Inflammatory macrophage treated with lipopolysaccharide for 1 hour (primary cell): ENCODE measurements at regions not wholly inside any gene's neighbourhood (a gene's known extent, or its start where the extent isn't known, plus 50 kb on each side); places are given as distances from the start of the nearest gene placed in this dataset.
"Not testable (repeated sequence)": the region's sequence is repeated elsewhere in the genome, so short reads cannot be mapped to it uniquely, and the experiment has no call there.

ENCODE experiments used
- DNase-seq, 2 donors: peaks; one replicate each; pipeline ENCODE4 v3.0.0-alpha.2; 2020 to 2022

DNA sequence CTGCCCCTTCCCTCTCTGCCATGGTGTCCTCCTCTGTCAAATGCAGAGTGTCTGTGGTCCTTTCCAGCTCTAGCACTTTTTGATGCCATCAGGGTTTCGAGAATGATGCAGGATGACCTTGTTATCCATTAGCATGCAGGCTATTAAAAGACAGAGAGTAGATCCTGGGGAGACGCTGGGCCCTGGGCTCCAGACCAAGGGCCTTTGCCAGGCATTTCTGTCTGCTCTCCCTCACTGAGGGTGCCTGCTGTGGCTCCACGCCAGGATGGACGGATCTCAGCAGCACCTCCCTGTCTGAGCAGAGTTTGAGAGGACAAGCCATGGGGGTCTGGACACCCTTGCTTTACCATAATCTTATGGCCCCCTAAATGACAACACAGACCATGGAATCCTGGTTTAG is 110.8 kb upstream of the CD82 start:
- DNase-seq = no peak

GRCh38 chr11:44456544-44457300 is 108.7 kb upstream of the CD82 start:
- DNase-seq = no peak

GRCh38 chr11:44457862-44458261 is 107.6 kb upstream of the CD82 start:
- no peak for DNase-seq

DNA sequence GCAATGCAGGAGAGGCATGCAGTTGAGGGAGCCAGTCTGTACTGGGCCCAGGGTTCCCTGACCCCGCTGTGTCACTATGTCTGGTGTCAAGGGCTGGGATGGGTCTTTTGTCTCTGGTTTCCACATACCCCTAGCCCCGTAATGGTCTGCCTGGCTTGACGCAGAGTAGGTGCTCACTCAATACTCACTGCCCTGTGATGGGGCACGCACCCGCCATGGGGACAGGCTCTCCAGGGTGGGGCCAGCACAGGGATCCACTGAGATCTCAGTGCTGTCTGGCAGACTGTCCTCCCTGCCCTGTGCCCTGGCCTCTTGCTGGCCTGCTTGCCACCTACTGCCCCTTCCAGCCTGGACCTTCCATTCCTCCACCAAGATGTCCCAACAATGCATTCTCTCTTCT is 101.7 kb upstream of the CD82 start:
- DNase-seq = no peak

DNA sequence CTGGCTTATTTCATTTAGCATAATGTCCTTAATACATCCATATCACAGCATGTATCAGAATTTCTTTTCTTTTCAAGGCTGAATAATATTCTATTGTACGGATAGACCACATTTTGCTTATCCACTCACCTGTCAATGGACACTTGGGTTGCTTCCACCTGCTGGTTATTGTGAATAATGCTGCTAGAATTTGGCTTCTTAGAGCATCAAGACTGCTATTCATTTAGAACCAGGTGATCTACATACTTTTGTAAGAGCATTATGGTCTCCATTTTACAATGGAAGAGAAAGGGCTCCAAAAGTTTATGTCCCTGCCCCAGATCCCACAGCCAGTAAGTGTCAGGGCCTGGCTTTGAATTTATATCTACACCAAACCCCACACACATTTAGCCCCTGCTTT is 100.7 kb upstream of the CD82 start:
- DNase-seq = no peak

DNA sequence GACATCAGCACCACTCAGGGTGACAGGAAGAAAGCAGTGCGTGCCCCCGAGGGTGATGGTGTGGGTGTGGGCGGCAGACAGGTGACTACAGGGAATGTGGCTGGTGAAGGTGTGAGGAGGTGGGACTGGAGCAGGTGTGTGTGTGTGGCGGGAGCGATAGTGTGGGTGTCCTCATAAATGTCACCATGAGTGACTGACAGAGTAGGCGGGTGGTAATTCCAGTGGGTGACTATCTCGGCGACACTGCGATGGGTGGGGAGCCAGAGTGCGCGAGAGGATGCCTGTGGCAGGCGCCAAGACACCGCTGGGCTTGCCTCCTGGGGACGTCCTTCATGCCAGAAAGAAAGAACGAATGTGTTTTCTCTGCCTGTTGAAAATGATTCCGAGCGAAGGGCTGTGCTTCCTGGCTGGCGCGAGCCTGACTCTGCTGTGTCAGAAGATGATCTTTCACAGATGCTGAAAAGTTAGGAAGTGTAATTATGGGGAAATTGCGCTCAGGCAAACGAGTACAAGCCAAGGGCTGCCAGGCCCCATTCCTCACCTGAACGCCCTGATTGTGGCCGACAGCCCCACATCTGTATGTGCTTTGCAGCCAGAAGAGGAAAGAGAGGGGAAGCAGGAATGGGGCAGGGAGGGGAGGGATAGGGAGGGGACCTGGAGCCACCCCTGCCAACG is 98.8 kb upstream of the CD82 start:
- no peak for DNase-seq

DNA sequence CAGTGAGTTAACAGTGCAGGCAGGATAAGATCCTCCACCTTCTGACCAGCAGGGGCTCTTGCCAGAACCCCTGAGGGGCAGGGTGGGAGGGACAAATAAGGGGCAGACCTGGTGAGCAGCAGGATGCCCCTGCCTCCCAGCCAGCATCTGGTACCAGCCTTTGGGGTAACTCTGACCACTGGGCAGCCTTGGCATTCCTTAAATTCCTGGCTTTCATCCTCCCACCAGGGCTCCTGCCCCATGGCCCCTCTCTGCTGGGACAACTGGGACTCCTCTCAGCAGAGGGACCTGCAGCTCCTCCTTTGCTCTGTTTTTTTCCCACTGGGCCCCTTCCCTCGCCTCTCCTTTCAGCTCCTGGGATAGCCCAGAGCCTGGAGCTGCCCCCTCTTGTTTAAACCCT is 98.0 kb upstream of the CD82 start:
- DNase-seq = no peak

- no peak for DNase-seq
Observed at GRCh38 chr11:44467931-44468330, 97.5 kb upstream of the CD82 start.

GRCh38 chr11:44468345-44468988 is 97.0 kb upstream of the CD82 start:
- DNase-seq = no peak

- DNase-seq = no peak
Observed at GRCh38 chr11:44469412-44469811, 96.1 kb upstream of the CD82 start.

GRCh38 chr11:44470854-44471253 is 94.6 kb upstream of the CD82 start:
- no peak for DNase-seq

GRCh38 chr11:44471603-44472002 is 93.9 kb upstream of the CD82 start:
- no peak for DNase-seq

- no peak for DNase-seq
Observed at GRCh38 chr11:44472916-44473315, 92.5 kb upstream of the CD82 start.

GRCh38 chr11:44474702-44475101 is 90.8 kb upstream of the CD82 start:
- DNase-seq = no peak

- DNase-seq = no peak
Observed at GRCh38 chr11:44475114-44475686, 90.3 kb upstream of the CD82 start.

GRCh38 chr11:44482338-44482737 is 83.1 kb upstream of the CD82 start:
- DNase-seq = not testable (repeated sequence)

DNA sequence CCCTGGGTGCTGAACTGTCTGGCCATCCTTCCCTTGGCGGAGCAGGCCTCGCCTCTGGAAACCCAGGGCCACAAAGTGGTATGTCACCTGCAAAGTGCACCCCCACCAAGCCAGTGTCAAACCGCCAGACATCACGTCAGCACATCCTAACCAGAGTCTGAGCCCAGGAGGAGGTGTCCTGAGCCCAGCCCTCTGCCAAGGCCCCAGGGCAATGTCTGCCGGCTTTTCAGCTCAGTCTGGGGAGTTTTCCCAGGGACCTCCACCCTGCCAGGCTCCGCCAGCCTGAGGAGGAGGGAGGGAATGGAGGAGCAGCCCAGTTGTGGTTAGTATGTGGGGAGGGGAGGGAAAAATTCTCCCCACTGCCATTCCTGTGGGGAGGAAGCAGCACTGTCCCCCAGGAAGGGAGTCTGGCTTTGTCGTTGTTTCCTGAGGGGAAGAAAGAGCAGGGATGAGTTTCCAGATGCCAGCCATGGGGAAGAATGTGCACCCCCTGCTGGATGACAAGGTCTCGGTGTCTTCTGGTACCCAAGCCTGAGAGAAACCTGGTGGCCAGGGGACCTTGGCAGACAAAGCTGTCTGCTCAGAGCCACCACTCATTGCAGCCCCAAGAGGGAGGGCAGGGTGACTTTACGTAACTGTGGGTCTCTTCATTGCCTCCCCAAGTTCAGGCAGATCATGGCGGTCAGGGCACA is 81.4 kb upstream of the CD82 start:
- peak in 1 of 2 donors; percentile 10 for DNase-seq

- no peak for DNase-seq
Observed at GRCh38 chr11:44488165-44488965, 77.1 kb upstream of the CD82 start.

DNA sequence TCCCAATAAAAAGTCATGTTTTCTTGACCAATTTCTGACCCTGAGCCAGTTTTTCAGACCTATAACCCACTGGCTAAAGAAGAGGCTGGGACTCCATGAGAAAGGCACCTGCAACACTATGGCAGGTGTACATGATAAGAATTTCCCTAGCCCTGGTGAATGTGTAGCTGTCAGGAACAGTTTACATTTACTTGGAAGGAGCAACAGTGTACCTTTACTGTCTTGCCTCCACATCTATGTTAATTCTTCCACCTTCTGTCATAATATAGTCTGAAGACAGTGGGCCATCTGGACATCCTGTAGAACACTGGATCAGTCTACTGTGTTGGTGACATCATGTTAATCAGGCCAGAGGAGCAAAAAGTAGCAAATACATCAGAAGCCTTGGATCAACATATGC is 72.1 kb upstream of the CD82 start:
- no peak for DNase-seq

DNA sequence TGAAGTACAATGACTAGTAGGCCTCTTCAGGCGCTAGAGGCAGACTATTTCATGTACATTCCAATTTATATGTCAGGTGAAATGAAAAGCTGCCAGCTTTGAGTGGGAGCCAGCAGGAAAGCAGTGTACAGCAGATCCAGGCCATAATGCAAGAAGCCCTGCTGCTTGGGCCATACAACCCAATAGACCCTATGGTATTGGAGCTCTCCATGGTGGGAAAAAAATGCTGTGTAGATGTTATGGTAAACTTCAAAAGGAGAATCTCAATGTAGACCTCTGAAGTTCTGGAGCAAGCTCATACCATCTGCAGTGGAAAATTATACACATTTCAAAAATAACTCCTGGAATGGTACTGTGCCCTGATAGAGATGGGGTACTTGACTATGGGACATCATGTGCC is 71.5 kb upstream of the CD82 start:
- DNase-seq = no peak

DNA sequence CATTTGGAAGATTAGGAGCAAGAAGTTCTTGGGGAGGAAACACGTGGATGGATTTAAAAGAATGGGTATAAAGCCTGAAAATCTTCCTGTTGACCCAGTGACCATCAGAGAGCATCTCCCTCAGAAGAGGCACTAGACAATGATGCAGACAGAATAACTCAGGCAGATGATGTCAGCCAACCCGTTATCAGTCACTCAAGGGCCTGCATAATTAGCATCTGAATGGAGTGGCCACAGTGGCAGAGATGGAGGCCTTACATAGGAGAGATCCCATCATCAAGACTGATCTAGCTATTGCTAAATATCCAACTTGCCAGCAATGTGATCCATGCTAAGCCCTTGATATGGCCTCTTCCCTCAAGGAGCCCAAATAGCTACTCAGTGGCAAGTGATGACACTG is 70.7 kb upstream of the CD82 start:
- DNase-seq = no peak

- DNase-seq = no peak
Observed at GRCh38 chr11:44496391-44496790, 69.1 kb upstream of the CD82 start.
